NT2/D1 (cell line): ENCODE measurements at regions not wholly inside any gene's neighbourhood (a gene's known extent, or its start where the extent isn't known, plus 50 kb on each side); places are given as distances from the start of the nearest gene placed in this dataset.

Experiments
- SUZ12 ChIP-seq: IDR thresholded peaks from 2 replicates; pipeline ENCODE4 v1.6.1; 2011; ENCODE audit not compliant: insufficient read length, insufficient read depth; ENCODE audit errors: extremely low read depth
- YY1 ChIP-seq: IDR thresholded peaks from 2 replicates; pipeline ENCODE4 v1.6.1; 2011; ENCODE audit not compliant: insufficient read length, insufficient read depth
- ZNF274 ChIP-seq: IDR thresholded peaks from 2 replicates; pipeline ENCODE4 v1.6.1; 2011; ENCODE audit warnings: mild to moderate bottlenecking, low read depth, low read length

GRCh38 chr13:22173610-22174009, 502.7 kb downstream of the FGF9 start:
- TF ChIP-seq YY1, result no peak
- no peak for TF ChIP-seq SUZ12
- TF ChIP-seq ZNF274, result no peak
